ENCODE measurements at regions not wholly inside any gene's neighbourhood (a gene's known extent, or its start where the extent isn't known, plus 50 kb on each side); places are given as distances from the start of the nearest gene placed in this dataset.
"Not testable (repeated sequence)": the region's sequence is repeated elsewhere in the genome, so short reads cannot be mapped to it uniquely, and the experiment has no call there.

GRCh38 chr14:21941885-21942284, 268.3 kb upstream of the OR4E1 start:
- no peak for DNase-seq

- DNase-seq = no peak
Observed at GRCh38 chr14:21940887-21941856, 267.6 kb upstream of the OR4E1 start.

- no peak for DNase-seq
Observed at GRCh38 chr14:21939836-21940235, 266.2 kb upstream of the OR4E1 start.

- no peak for DNase-seq
Observed at GRCh38 chr14:21937996-21938395, 264.4 kb upstream of the OR4E1 start.

- DNase-seq = no peak
Observed at GRCh38 chr14:21933681-21934080, 260.1 kb upstream of the OR4E1 start.

GRCh38 chr14:21924479-21924878, 250.9 kb upstream of the OR4E1 start:
- DNase-seq = peak; percentile 67

- DNase-seq = peak; percentile 50
Observed at GRCh38 chr14:21923820-21924219, 250.2 kb upstream of the OR4E1 start.

GRCh38 chr14:21921453-21921852, 247.8 kb upstream of the OR4E1 start:
- no peak for DNase-seq

- DNase-seq = peak; percentile 71
Observed at GRCh38 chr14:21917699-21918436, 244.2 kb upstream of the OR4E1 start.

GRCh38 chr14:21915826-21916225, 242.2 kb upstream of the OR4E1 start:
- no peak for DNase-seq

- peak; percentile 43 for DNase-seq
Observed at GRCh38 chr14:21913759-21914158, 240.1 kb upstream of the OR4E1 start.

GRCh38 chr14:21912367-21912766, 238.7 kb upstream of the OR4E1 start:
- DNase-seq = no peak

GRCh38 chr14:21911877-21912276, 238.3 kb upstream of the OR4E1 start:
- no peak for DNase-seq

GRCh38 chr14:21910260-21910659, 236.6 kb upstream of the OR4E1 start:
- DNase-seq = no peak

GRCh38 chr14:21902561-21903181, 229.1 kb upstream of the OR4E1 start:
- DNase-seq = peak; percentile 66

GRCh38 chr14:21894898-21895194, 221.2 kb upstream of the OR4E1 start:
- not testable (repeated sequence) for DNase-seq

- peak; percentile 42 for DNase-seq
Observed at GRCh38 chr14:21894003-21894897, 220.6 kb upstream of the OR4E1 start.

- DNase-seq = no peak
Observed at GRCh38 chr14:21891921-21892320, 218.3 kb upstream of the OR4E1 start.

GRCh38 chr14:21884995-21885394, 211.4 kb upstream of the OR4E1 start:
- DNase-seq = no peak

GRCh38 chr14:21882226-21882625, 208.6 kb upstream of the OR4E1 start:
- no peak for DNase-seq

GRCh38 chr14:21880918-21881317, 207.3 kb upstream of the OR4E1 start:
- no peak for DNase-seq

GRCh38 chr14:21875791-21876190, 202.2 kb upstream of the OR4E1 start:
- DNase-seq = no peak

- DNase-seq = no peak
Observed at GRCh38 chr14:21874946-21875345, 201.3 kb upstream of the OR4E1 start.
